ENCODE measurements at regions not wholly inside any gene's neighbourhood (a gene's known extent, or its start where the extent isn't known, plus 50 kb on each side); places are given as distances from the start of the nearest gene placed in this dataset.

DNA sequence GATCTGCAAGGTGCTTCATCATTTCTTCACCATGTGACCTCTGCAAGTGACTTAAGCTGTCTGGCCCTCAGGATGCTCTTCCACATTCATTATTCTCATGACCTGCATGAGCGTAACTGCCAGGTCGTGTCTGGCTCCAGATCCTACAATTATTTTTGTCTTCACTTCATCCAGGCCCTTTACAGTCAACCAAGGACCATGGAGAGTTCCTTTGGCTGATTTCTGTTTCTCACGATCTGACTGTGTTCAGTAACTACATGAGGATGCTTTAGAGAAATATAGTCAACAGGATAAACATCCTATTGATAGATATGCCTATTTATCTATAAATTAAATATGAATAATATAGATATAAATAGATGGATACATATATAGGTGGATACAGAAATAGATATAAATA lies 1251.6 kb downstream of the NLGN4Y start:
- ATAC-seq = no peak
- CTCF ChIA-PET = no interaction called here
- FAIRE-seq = no peak
- no peak overlapping the region for H3K4me3 ChIP-seq
- POLR2A ChIA-PET = no interaction called here
- DNase-seq (ENCODE audit: low read depth in 1 of 2, low spot score in 1 of 2) = no peak
- no peak overlapping the region for H3K4me2 ChIP-seq
- TF ChIP-seq NR3C1 (IDR thresholded peaks at IDR 0.05) (no peak), KDM1A (IDR thresholded peaks at IDR 0.05; ENCODE audit: low read depth) (no peak), MAZ (IDR thresholded peaks at IDR 0.05; ENCODE audit: borderline replicate concordance, low read depth, low read length) (no peak), RAD21 (conservative IDR thresholded peaks at IDR 0.05 in 1 of 2, IDR thresholded peaks at IDR 0.05 in 1 of 2) (no peak)
- no peaks in the 10 kb centered on the region for H3K9me3 ChIP-seq
- no peak overlapping the region for H3K27ac ChIP-seq
- 41% methylated on average over 3 of the region's 3 CpGs for WGBS (ENCODE audit: missing lambda C conversion rate)
- H3K4me1 ChIP-seq = no peaks in the 10 kb centered on the region

DNA sequence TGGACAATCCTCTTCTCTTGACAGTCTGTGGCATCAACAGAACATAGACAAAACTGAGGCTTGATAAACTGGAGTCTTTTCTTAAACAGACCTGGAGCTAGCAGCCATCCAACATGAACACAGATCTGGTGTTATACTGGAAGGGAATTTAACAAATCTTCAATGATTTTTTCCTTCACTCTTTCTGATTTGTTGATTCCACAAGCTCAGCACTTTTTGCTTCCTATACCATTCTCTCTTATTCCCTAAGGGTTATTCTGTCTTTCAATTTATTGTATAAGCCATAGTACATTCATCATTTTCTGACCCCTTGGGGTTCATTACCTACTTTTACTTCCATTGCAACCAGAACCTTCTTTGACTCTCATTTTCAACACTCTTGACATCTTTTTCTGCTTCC lies 1255.6 kb downstream of the NLGN4Y start:
- FAIRE-seq (no peak), ATAC-seq (no peak), DNase-seq (ENCODE audit: low read depth in 1 of 2, low spot score in 1 of 2) (no peak)
- POLR2A ChIA-PET = no interaction called here
- TF ChIP-seq MAFK (IDR thresholded peaks at IDR 0.05; ENCODE audit: partially characterized antibody) (peak; percentile 51), NFE2L2 (conservative IDR thresholded peaks at IDR 0.05; ENCODE audit: low read length) (no peak)
- no peak overlapping the region for H3K4me2 ChIP-seq
- CTCF ChIA-PET = no interaction called here
- no peaks in the 10 kb centered on the region for H3K4me1 ChIP-seq
- no peaks in the 10 kb centered on the region for H3K9me3 ChIP-seq
- no peak overlapping the region for H3K27ac ChIP-seq
- no peak overlapping the region for H3K4me3 ChIP-seq

DNA sequence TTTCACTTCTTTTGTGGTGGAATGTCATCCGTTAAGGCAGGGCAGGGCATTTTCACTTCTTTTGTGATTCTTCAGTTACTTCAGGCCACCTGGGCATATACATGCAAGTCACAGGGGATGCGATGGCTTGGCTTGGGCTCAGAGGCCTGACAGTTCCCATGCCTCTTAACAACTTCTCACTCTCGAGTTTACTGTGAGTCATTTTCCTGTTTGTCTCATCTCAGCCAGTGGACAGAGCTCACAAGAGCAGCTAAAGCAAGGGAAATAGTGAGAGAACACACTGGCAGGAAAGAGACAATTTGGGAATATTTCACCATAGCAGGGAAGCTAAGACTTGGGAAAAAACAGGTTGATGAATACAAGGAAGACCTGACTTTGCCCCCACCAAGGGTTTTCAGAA lies 1275.7 kb downstream of the NLGN4Y start:
- CTCF ChIA-PET = no interaction called here
- POLR2A ChIA-PET = no interaction called here
- FAIRE-seq = no peak
- ATAC-seq = no peak
- no peaks in the 10 kb centered on the region for H3K4me1 ChIP-seq
- H3K27ac ChIP-seq = no peak overlapping the region
- H3K9me3 ChIP-seq = no peaks in the 10 kb centered on the region
- H3K4me2 ChIP-seq = no peak overlapping the region
- TF ChIP-seq CBX2 (IDR thresholded peaks at IDR 0.05; ENCODE audit: borderline replicate concordance, low read depth) (no peak), CEBPB (IDR thresholded peaks at IDR 0.05) (no peak), TFCP2L1 (CRISPR knock-in tag; IDR thresholded peaks at IDR 0.05) (no peak), MYC (IDR thresholded peaks at IDR 0.05; ENCODE audit: borderline replicate concordance, low read length) (no peak), HEYL (CRISPR knock-in tag; IDR thresholded peaks at IDR 0.05) (no peak), NR3C1 (IDR thresholded peaks at IDR 0.05) (no peak), SREBF2 (IDR thresholded peaks at IDR 0.05) (no peak), CBX8 (IDR thresholded peaks at IDR 0.05) (no peak), FOSB (CRISPR knock-in tag; IDR thresholded peaks at IDR 0.05) (no peak), BHLHE40 (IDR thresholded peaks at IDR 0.05; ENCODE audit: low read depth, low read length) (no peak), ZNF302 (CRISPR knock-in tag; IDR thresholded peaks at IDR 0.05) (no peak), NPAS2 (CRISPR knock-in tag; IDR thresholded peaks at IDR 0.05; ENCODE audit: borderline replicate concordance) (no peak), ESRRA (IDR thresholded peaks at IDR 0.05; ENCODE audit: borderline replicate concordance, low read length) (no peak), KDM1A (IDR thresholded peaks at IDR 0.05; ENCODE audit: low read depth) (no peak), ZFP36 (IDR thresholded peaks at IDR 0.05; ENCODE audit: borderline replicate concordance, partially characterized antibody) (no peak), RCOR1 (IDR thresholded peaks at IDR 0.05; ENCODE audit: low read depth, low read length) (no peak)
- TF ChIP-seq, protein P1, sequence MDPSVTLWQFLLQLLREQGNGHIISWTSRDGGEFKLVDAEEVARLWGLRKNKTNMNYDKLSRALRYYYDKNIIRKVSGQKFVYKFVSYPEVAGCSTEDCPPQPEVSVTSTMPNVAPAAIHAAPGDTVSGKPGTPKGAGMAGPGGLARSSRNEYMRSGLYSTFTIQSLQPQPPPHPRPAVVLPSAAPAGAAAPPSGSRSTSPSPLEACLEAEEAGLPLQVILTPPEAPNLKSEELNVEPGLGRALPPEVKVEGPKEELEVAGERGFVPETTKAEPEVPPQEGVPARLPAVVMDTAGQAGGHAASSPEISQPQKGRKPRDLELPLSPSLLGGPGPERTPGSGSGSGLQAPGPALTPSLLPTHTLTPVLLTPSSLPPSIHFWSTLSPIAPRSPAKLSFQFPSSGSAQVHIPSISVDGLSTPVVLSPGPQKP (IDR thresholded peaks at IDR 0.05; ENCODE audit: low read depth, low read length) = no peak
- TF ChIP-seq, protein P2, sequence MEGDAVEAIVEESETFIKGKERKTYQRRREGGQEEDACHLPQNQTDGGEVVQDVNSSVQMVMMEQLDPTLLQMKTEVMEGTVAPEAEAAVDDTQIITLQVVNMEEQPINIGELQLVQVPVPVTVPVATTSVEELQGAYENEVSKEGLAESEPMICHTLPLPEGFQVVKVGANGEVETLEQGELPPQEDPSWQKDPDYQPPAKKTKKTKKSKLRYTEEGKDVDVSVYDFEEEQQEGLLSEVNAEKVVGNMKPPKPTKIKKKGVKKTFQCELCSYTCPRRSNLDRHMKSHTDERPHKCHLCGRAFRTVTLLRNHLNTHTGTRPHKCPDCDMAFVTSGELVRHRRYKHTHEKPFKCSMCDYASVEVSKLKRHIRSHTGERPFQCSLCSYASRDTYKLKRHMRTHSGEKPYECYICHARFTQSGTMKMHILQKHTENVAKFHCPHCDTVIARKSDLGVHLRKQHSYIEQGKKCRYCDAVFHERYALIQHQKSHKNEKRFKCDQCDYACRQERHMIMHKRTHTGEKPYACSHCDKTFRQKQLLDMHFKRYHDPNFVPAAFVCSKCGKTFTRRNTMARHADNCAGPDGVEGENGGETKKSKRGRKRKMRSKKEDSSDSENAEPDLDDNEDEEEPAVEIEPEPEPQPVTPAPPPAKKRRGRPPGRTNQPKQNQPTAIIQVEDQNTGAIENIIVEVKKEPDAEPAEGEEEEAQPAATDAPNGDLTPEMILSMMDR (IDR thresholded peaks at IDR 0.05) = no peak
- TF ChIP-seq, protein P3, sequence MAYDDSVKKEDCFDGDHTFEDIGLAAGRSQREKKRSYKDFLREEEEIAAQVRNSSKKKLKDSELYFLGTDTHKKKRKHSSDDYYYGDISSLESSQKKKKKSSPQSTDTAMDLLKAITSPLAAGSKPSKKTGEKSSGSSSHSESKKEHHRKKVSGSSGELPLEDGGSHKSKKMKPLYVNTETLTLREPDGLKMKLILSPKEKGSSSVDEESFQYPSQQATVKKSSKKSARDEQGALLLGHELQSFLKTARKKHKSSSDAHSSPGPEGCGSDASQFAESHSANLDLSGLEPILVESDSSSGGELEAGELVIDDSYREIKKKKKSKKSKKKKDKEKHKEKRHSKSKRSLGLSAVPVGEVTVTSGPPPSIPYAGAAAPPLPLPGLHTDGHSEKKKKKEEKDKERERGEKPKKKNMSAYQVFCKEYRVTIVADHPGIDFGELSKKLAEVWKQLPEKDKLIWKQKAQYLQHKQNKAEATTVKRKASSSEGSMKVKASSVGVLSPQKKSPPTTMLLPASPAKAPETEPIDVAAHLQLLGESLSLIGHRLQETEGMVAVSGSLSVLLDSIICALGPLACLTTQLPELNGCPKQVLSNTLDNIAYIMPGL (CRISPR knock-in tag; IDR thresholded peaks at IDR 0.05; ENCODE audit: borderline replicate concordance) = no peak
- TF ChIP-seq, protein P4, sequence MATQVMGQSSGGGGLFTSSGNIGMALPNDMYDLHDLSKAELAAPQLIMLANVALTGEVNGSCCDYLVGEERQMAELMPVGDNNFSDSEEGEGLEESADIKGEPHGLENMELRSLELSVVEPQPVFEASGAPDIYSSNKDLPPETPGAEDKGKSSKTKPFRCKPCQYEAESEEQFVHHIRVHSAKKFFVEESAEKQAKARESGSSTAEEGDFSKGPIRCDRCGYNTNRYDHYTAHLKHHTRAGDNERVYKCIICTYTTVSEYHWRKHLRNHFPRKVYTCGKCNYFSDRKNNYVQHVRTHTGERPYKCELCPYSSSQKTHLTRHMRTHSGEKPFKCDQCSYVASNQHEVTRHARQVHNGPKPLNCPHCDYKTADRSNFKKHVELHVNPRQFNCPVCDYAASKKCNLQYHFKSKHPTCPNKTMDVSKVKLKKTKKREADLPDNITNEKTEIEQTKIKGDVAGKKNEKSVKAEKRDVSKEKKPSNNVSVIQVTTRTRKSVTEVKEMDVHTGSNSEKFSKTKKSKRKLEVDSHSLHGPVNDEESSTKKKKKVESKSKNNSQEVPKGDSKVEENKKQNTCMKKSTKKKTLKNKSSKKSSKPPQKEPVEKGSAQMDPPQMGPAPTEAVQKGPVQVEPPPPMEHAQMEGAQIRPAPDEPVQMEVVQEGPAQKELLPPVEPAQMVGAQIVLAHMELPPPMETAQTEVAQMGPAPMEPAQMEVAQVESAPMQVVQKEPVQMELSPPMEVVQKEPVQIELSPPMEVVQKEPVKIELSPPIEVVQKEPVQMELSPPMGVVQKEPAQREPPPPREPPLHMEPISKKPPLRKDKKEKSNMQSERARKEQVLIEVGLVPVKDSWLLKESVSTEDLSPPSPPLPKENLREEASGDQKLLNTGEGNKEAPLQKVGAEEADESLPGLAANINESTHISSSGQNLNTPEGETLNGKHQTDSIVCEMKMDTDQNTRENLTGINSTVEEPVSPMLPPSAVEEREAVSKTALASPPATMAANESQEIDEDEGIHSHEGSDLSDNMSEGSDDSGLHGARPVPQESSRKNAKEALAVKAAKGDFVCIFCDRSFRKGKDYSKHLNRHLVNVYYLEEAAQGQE (IDR thresholded peaks at IDR 0.05) = no peak
- no peak overlapping the region for H3K4me3 ChIP-seq
- DNase-seq (ENCODE audit: low read depth in 1 of 2, low spot score in 1 of 2) = no peak
- WGBS (ENCODE audit: missing lambda C conversion rate) = 46% methylated on average over 3 of the region's 3 CpGs

Data from A549 (cell line).